ENCODE measurements at regions not wholly inside any gene's neighbourhood (a gene's known extent, or its start where the extent isn't known, plus 50 kb on each side); places are given as distances from the start of the nearest gene placed in this dataset.
"Not testable (repeated sequence)": the region's sequence is repeated elsewhere in the genome, so short reads cannot be mapped to it uniquely, and the experiment has no call there.

- no peak for TF ChIP-seq CTCF (conservative IDR thresholded peaks at IDR 0.05; ENCODE audit: low read depth, low read length)
- H3K4me3 ChIP-seq (ENCODE audit: low read depth, low read length): no peak overlapping the region
- peak; percentile 34 for DNase-seq (ENCODE audit: low read depth)
These were observed 141.2 kb upstream of the KLF6 start for GRCh38 chr10:3926258-3926657.

GRCh38 chr10:3925184-3925583, 140.2 kb upstream of the KLF6 start:
- no peak for TF ChIP-seq CTCF (conservative IDR thresholded peaks at IDR 0.05; ENCODE audit: low read depth, low read length)
- no peak overlapping the region for H3K4me3 ChIP-seq (ENCODE audit: low read depth, low read length)
- no peak for DNase-seq (ENCODE audit: low read depth)

GRCh38 chr10:3924344-3924743, 139.3 kb upstream of the KLF6 start:
- no peak overlapping the region for H3K4me3 ChIP-seq (ENCODE audit: low read depth, low read length)
- peak; percentile 94 for DNase-seq (ENCODE audit: low read depth)
- no peak for TF ChIP-seq CTCF (conservative IDR thresholded peaks at IDR 0.05; ENCODE audit: low read depth, low read length)

GRCh38 chr10:3923033-3923432, 138.0 kb upstream of the KLF6 start:
- no peak for DNase-seq (ENCODE audit: low read depth)
- H3K4me3 ChIP-seq (ENCODE audit: low read depth, low read length): no peak overlapping the region
- TF ChIP-seq CTCF (conservative IDR thresholded peaks at IDR 0.05; ENCODE audit: low read depth, low read length): no peak

GRCh38 chr10:3919709-3920308, 134.8 kb upstream of the KLF6 start:
- DNase-seq (ENCODE audit: low read depth): no peak
- no peak for TF ChIP-seq CTCF (conservative IDR thresholded peaks at IDR 0.05; ENCODE audit: low read depth, low read length)
- no peak overlapping the region for H3K4me3 ChIP-seq (ENCODE audit: low read depth, low read length)

- DNase-seq (ENCODE audit: low read depth); H3K4me3 ChIP-seq (ENCODE audit: low read depth, low read length): not testable (repeated sequence)
These were observed 132.4 kb upstream of the KLF6 start for GRCh38 chr10:3917392-3917791.

- no peak overlapping the region for H3K4me3 ChIP-seq (ENCODE audit: low read depth, low read length)
- no peak for DNase-seq (ENCODE audit: low read depth)
- no peak for TF ChIP-seq CTCF (conservative IDR thresholded peaks at IDR 0.05; ENCODE audit: low read depth, low read length)
These were observed 129.7 kb upstream of the KLF6 start for GRCh38 chr10:3914733-3915132.
